ENCODE measurements at regions not wholly inside any gene's neighbourhood (a gene's known extent, or its start where the extent isn't known, plus 50 kb on each side); places are given as distances from the start of the nearest gene placed in this dataset.

GRCh38 chr7:121810831-121811672, 61.9 kb upstream of the PTPRZ1 start:
- DNase-seq = no peak
- Mint-ChIP-seq H3K4me1 (ENCODE audit: low read depth) (no peaks in the 10 kb centered on the region), H3K9me3 (peaks cover 13% of the 10 kb centered on the region), H3K27me3 (ENCODE audit: low read depth) (no peaks in the 10 kb centered on the region), H3K36me3 (ENCODE audit: low read depth) (no peaks in the 10 kb centered on the region), H3K4me3 (no peak overlapping the region), H3K27ac (no peak overlapping the region)
- CTCF ChIA-PET = no interaction called here
- intact Hi-C loops (cut with micrococcal nuclease) = no loop called here

GRCh38 chr7:121807078-121807477, 65.9 kb upstream of the PTPRZ1 start:
- intact Hi-C loops (cut with micrococcal nuclease) = no loop called here
- Mint-ChIP-seq H3K27ac (no peak overlapping the region), H3K4me1 (ENCODE audit: low read depth) (no peaks in the 10 kb centered on the region), H3K9me3 (peaks cover 9% of the 10 kb centered on the region), H3K36me3 (ENCODE audit: low read depth) (no peaks in the 10 kb centered on the region), H3K4me3 (no peak overlapping the region), H3K27me3 (ENCODE audit: low read depth) (no peaks in the 10 kb centered on the region)
- CTCF ChIA-PET = interaction anchor here (0.6 kb wide), 1 partner anchor 9 kb away, joined by 4 read pairs; no protein-coding TSS in a partner anchor
- DNase-seq = no peak

GRCh38 chr7:121803039-121803438, 69.9 kb upstream of the PTPRZ1 start:
- no peak overlapping the region for H3K27ac Mint-ChIP-seq
- H3K36me3 Mint-ChIP-seq (ENCODE audit: low read depth) = no peaks in the 10 kb centered on the region
- peaks cover 10% of the 10 kb centered on the region for H3K9me3 Mint-ChIP-seq
- CTCF ChIA-PET = no interaction called here
- H3K27me3 Mint-ChIP-seq (ENCODE audit: low read depth) = no peaks in the 10 kb centered on the region
- intact Hi-C loops (cut with micrococcal nuclease) = no loop called here
- no peaks in the 10 kb centered on the region for H3K4me1 Mint-ChIP-seq (ENCODE audit: low read depth)
- no peak overlapping the region for H3K4me3 Mint-ChIP-seq
- DNase-seq = no peak

GRCh38 chr7:121800916-121801675, 71.9 kb upstream of the PTPRZ1 start:
- Mint-ChIP-seq H3K36me3 (ENCODE audit: low read depth) (no peaks in the 10 kb centered on the region), H3K27ac (no peak overlapping the region), H3K4me3 (no peak overlapping the region), H3K4me1 (ENCODE audit: low read depth) (no peaks in the 10 kb centered on the region), H3K9me3 (peaks cover 2% of the 10 kb centered on the region), H3K27me3 (ENCODE audit: low read depth) (no peaks in the 10 kb centered on the region)
- no peak for DNase-seq
- intact Hi-C loops (cut with micrococcal nuclease) = no loop called here
- CTCF ChIA-PET = no interaction called here

GRCh38 chr7:121798896-121799295, 74.1 kb upstream of the PTPRZ1 start:
- no peak for DNase-seq
- Mint-ChIP-seq H3K27me3 (ENCODE audit: low read depth) (no peaks in the 10 kb centered on the region), H3K4me3 (no peak overlapping the region), H3K36me3 (ENCODE audit: low read depth) (no peaks in the 10 kb centered on the region), H3K4me1 (ENCODE audit: low read depth) (no peaks in the 10 kb centered on the region), H3K9me3 (peaks cover 2% of the 10 kb centered on the region), H3K27ac (no peak overlapping the region)
- CTCF ChIA-PET = no interaction called here
- intact Hi-C loops (cut with micrococcal nuclease) = no loop called here

GRCh38 chr7:121798453-121798840, 74.5 kb upstream of the PTPRZ1 start:
- intact Hi-C loops (cut with micrococcal nuclease) = no loop called here
- CTCF ChIA-PET = no interaction called here
- H3K4me3 Mint-ChIP-seq = no peak overlapping the region
- DNase-seq = no peak
- peaks cover 2% of the 10 kb centered on the region for H3K9me3 Mint-ChIP-seq
- H3K27me3 Mint-ChIP-seq (ENCODE audit: low read depth) = no peaks in the 10 kb centered on the region
- H3K4me1 Mint-ChIP-seq (ENCODE audit: low read depth) = no peaks in the 10 kb centered on the region
- no peaks in the 10 kb centered on the region for H3K36me3 Mint-ChIP-seq (ENCODE audit: low read depth)
- no peak overlapping the region for H3K27ac Mint-ChIP-seq

- intact Hi-C loops (cut with micrococcal nuclease) = no loop called here
- Mint-ChIP-seq H3K36me3 (ENCODE audit: low read depth) (no peaks in the 10 kb centered on the region), H3K9me3 (peaks cover 2% of the 10 kb centered on the region), H3K27ac (no peak overlapping the region), H3K4me1 (ENCODE audit: low read depth) (no peaks in the 10 kb centered on the region), H3K27me3 (ENCODE audit: low read depth) (no peaks in the 10 kb centered on the region), H3K4me3 (no peak overlapping the region)
- DNase-seq = no peak
- CTCF ChIA-PET = interaction anchor here (0.6 kb wide), 1 partner anchor 10 kb away, joined by 4 read pairs; no protein-coding TSS in a partner anchor
Observed at GRCh38 chr7:121797657-121798452, 75.1 kb upstream of the PTPRZ1 start.

GRCh38 chr7:121796936-121797656, 75.9 kb upstream of the PTPRZ1 start:
- CTCF ChIA-PET = interaction anchor here (0.6 kb wide), 1 partner anchor 10 kb away, joined by 4 read pairs; no protein-coding TSS in a partner anchor
- Mint-ChIP-seq H3K36me3 (ENCODE audit: low read depth) (no peaks in the 10 kb centered on the region), H3K9me3 (peaks cover 2% of the 10 kb centered on the region), H3K27me3 (ENCODE audit: low read depth) (no peaks in the 10 kb centered on the region), H3K4me3 (no peak overlapping the region), H3K4me1 (ENCODE audit: low read depth) (no peaks in the 10 kb centered on the region), H3K27ac (no peak overlapping the region)
- intact Hi-C loops (cut with micrococcal nuclease) = no loop called here
- no peak for DNase-seq

GRCh38 chr7:121796381-121796780, 76.6 kb upstream of the PTPRZ1 start:
- CTCF ChIA-PET = no interaction called here
- Mint-ChIP-seq H3K9me3 (peaks cover 2% of the 10 kb centered on the region), H3K27ac (no peak overlapping the region), H3K27me3 (ENCODE audit: low read depth) (no peaks in the 10 kb centered on the region), H3K36me3 (ENCODE audit: low read depth) (no peaks in the 10 kb centered on the region), H3K4me3 (no peak overlapping the region), H3K4me1 (ENCODE audit: low read depth) (no peaks in the 10 kb centered on the region)
- no peak for DNase-seq
- intact Hi-C loops (cut with micrococcal nuclease) = no loop called here

GRCh38 chr7:121795736-121796135, 77.2 kb upstream of the PTPRZ1 start:
- no peaks in the 10 kb centered on the region for H3K36me3 Mint-ChIP-seq (ENCODE audit: low read depth)
- H3K27me3 Mint-ChIP-seq (ENCODE audit: low read depth) = no peaks in the 10 kb centered on the region
- H3K9me3 Mint-ChIP-seq = peaks cover 2% of the 10 kb centered on the region
- intact Hi-C loops (cut with micrococcal nuclease) = no loop called here
- DNase-seq = no peak
- no peaks in the 10 kb centered on the region for H3K4me1 Mint-ChIP-seq (ENCODE audit: low read depth)
- no peak overlapping the region for H3K4me3 Mint-ChIP-seq
- no peak overlapping the region for H3K27ac Mint-ChIP-seq
- CTCF ChIA-PET = no interaction called here

- CTCF ChIA-PET = no interaction called here
- DNase-seq = no peak
- Mint-ChIP-seq H3K36me3 (ENCODE audit: low read depth) (no peaks in the 10 kb centered on the region), H3K27me3 (ENCODE audit: low read depth) (no peaks in the 10 kb centered on the region), H3K4me3 (no peak overlapping the region), H3K27ac (no peak overlapping the region), H3K9me3 (no peaks in the 10 kb centered on the region), H3K4me1 (ENCODE audit: low read depth) (no peaks in the 10 kb centered on the region)
- intact Hi-C loops (cut with micrococcal nuclease) = no loop called here
Observed at GRCh38 chr7:121793716-121794115, 79.2 kb upstream of the PTPRZ1 start.

GRCh38 chr7:121777672-121778071, 95.3 kb upstream of the PTPRZ1 start:
- CTCF ChIA-PET = no interaction called here
- H3K27me3 Mint-ChIP-seq (ENCODE audit: low read depth) = no peaks in the 10 kb centered on the region
- intact Hi-C loops (cut with micrococcal nuclease) = no loop called here
- H3K4me3 Mint-ChIP-seq = no peak overlapping the region
- no peaks in the 10 kb centered on the region for H3K4me1 Mint-ChIP-seq (ENCODE audit: low read depth)
- H3K27ac Mint-ChIP-seq = no peak overlapping the region
- DNase-seq = no peak
- H3K9me3 Mint-ChIP-seq = no peaks in the 10 kb centered on the region
- no peaks in the 10 kb centered on the region for H3K36me3 Mint-ChIP-seq (ENCODE audit: low read depth)

Data from activated naive CD4-positive, alpha-beta T cell treated with anti-CD3 and anti-CD28 coated beads for 36 hours (primary cell).